HEK293 (cell line): ENCODE measurements at regions not wholly inside any gene's neighbourhood (a gene's known extent, or its start where the extent isn't known, plus 50 kb on each side); places are given as distances from the start of the nearest gene placed in this dataset.

Experiments used
- ATF2 ChIP-seq: fragments of 450-650 bp; formaldehyde crosslinking; IDR thresholded peaks from 2 replicates; pipeline ENCODE4 v1.5.1; 2016; ENCODE audit warnings: missing biosample characterization, missing genetic modification characterization, low read depth
- ZNF239 ChIP-seq: fragments of 450-650 bp; formaldehyde crosslinking; IDR thresholded peaks from 2 replicates; pipeline ENCODE4 v1.5.1; 2016; ENCODE audit warnings: missing biosample characterization, missing genetic modification characterization
- ZNF416 ChIP-seq: fragments of 450-650 bp; formaldehyde crosslinking; IDR thresholded peaks from 2 replicates; pipeline ENCODE4 v1.5.1; 2016; ENCODE audit warnings: missing biosample characterization, missing genetic modification characterization
- ZNF692 ChIP-seq: fragments of 450-650 bp; formaldehyde crosslinking; IDR thresholded peaks from 2 replicates; pipeline ENCODE4 v1.5.1; 2016; ENCODE audit warnings: missing biosample characterization, missing genetic modification characterization

GRCh38 chr15:46213551-46213950, 578.7 kb downstream of the SQOR start:
- TF ChIP-seq ZNF416 (tag by site-specific recombination) (no peak), ZNF239 (no peak), ZNF692 (tag by site-specific recombination) (no peak), ATF2 (no peak)
